ENCODE measurements at regions not wholly inside any gene's neighbourhood (a gene's known extent, or its start where the extent isn't known, plus 50 kb on each side); places are given as distances from the start of the nearest gene placed in this dataset.
"Not testable (repeated sequence)": the region's sequence is repeated elsewhere in the genome, so short reads cannot be mapped to it uniquely, and the experiment has no call there.

DNA sequence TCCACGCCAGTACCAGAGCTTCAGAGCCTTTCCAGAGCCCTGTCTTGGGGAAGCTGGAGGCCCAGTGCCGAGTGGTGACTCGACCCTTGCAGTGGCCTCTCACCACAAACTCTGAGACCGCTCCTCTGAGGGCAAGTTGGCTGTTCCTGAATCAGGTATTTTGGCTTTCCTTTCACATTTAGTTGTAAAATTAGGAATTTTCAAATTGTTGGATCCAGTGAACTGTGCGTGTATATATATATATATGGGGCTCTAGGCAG, 128.7 kb upstream of the UNC5B start:
- no peak for DNase-seq (ENCODE audit: low read depth in 2 of 2)

DNA sequence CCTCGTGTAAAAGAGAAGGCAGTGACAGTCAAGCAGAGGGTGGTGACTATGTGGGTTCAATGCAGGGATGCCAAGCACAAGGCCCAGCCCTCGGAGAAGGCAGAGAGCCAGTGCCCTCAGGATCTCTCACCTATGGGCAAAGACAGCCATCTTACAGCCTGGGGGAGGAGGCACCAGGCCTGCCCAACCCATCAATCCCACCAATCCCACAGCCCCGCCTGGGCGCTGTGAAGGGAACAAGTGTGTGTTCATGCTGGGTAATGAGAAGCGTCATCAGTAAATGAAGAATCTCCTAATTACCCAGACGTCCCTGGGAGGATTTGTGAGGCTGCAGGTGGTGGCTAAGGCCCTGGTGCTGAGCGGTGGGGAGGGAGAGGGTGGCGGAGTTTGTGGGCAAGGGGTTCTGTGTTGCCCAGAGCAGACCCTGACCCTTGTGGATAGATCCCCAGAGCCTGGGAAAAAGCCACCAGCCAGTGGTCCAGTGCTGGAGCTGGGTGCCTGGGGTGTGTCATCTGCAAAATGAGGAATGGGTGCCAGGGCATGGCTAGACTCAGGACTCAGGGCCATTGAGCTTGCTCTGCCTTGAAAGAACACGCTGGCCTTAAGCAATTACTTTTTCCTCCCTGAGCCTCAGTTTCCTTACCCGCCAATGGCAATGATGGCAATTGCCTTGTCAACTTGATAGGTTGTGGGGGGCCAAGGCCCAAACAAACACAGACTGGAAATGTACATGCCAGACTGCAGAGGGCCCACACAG, 128.1 kb upstream of the UNC5B start:
- no peak for DNase-seq (ENCODE audit: low read depth in 2 of 2)

DNA sequence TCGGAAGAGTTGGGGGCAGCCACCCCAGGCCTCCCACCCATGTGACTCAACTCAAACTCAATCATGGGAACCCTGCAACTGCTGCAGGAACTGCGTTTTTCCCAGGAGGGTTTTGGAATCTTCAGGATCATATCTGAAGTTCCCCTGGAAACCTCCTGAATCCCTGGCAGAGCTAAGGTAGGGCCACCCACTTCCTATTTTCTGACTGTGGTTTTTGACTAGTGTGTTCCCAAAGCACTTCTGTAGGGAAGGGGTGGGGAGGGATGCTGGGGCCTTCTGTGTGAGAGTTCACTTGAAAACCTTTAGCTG, 127.6 kb upstream of the UNC5B start:
- DNase-seq (ENCODE audit: low read depth in 2 of 2): no peak

DNA sequence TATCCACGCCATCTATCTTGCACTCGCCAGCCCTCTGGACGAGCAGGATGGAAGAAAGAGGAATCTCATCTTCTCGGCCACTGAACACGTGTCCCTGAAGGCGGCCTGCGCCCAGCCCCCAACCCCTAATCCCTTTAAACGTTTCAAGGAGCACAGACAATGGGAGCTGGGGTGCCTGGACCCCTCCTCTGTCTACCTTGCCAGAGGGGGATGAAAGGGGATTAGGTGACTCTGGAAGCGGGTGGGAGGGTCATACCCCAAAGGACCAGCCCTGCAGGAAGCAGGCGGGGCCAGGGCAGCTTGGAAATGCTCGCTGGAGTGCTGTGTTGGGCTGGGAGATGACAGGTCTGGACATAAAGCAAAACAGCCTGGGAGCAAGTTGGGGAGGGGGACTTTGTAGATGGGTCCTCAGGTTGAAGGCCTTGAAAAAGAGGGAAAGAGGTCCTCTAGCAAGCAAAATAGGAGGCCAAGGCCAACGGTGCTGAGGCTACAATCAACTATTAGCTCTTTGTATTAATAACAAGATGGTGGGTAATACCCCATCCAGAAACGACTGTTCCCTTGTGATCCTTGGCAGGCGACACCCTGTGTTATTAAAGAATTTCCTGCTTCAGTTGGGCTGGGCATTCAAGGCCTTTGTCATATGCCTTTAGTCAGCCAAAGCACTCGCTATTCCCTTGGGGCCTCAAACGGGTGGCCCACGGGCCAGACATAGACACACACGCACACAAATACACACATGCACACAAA, 126.5 kb upstream of the UNC5B start:
- no peak for DNase-seq (ENCODE audit: low read depth in 2 of 2)

DNA sequence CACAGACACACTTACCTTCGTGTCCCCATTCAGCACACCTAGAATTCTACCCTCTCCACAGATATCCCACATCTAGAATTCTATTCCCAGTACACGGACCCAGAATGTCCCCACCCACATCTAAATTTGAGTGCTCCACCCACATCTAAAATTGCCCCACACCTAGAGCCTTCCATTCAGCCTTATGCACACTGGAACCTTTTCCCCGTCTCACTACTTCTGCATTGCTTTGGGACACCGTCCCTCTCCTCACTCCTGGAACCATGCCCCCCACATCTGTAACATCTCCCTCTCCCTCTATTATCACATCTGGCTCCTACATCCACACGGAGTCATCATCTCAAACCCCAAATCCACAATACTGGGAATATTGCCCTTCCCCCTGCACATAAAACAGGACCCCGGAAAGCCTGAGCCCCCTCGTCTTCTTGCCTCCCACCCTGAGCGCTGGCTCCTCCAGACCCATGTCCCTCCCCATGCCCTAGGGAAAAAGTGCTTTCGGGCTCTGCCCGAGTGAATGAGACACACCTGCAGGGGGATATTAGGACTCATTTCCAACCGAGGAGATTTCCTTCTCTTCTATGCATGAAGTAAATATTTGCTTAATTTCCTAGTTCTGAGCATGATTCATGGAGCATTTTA, 125.8 kb upstream of the UNC5B start:
- no peak for DNase-seq (ENCODE audit: low read depth in 2 of 2)

DNA sequence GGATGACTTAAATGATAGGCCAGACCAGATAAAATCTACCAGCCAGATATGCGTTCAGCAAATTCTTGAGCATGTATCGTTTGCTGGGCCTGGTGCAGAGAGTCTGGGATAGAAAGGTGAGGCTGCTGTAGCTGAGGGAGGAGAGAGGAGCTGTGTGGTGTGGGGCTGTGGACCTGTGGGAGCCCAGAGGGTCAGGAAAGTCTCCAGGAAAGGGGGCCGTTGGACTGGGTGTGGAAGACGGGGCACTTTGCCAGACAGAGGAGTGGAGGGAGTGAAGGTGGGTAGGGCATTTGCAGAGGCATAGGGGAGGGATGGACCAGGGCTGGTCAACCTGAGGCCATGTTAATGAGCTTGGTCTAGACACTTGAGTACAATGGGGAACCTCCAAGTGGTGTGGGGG, 124.7 kb upstream of the UNC5B start:
- no peak for DNase-seq (ENCODE audit: low read depth in 2 of 2)

DNA sequence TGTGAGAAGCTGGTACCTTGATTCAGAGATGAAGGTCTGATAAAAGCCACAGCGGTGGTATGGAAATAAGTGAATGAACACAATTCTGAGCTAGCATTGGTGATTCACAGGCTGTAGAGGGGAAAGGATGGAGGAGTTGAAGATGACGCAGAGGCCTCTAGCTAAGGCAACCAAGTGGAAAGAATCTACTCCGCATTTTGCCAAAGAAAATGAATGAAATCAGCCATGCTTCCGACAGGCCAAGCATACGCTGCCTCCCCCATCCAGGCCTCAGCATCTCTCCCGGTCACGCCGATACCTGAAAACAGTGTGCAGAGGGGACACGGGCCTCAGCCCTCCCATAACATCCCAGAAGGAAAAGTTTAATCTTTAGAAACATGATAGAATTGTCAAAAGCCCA, 124.3 kb upstream of the UNC5B start:
- no peak for DNase-seq (ENCODE audit: low read depth in 2 of 2)

DNA sequence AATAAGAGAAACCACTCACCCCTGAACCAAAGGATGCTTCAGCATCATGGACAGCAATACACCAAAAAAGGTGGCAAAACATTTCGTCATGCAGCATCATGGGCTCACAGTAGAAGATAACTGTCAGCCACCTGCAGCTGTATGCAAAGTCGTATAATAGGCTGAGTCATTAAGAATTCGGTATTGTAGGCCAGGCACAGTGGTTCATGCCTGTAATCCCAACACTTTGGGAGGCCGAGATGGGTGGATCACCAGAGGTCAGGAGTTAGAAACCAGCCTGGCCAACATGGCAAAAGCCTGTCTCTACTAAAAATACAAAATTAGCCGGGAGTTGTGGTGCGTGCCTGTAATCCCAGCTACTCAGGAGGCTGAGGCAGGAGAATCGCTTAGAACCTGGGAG, 123.8 kb upstream of the UNC5B start:
- not testable (repeated sequence) for DNase-seq (ENCODE audit: low read depth in 2 of 2)

DNA sequence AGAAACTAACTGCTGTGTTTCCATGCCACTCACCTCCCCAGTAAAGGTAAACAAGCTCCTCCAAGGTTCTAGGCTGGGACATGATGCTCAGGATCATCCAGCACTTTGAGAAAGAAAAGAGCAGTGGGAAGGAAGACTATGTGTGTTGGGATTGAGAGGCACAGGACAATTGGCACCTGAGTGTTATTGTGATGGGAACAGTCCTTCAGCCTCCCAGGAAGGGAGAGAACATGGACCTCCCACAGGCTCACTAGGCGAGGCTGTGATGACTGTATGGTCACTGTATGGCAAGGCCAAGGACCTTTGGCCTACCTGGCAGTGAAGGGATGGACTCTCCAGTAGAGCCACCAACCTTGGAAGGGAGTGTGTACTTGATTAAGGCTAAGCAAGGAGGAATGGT, 123.2 kb upstream of the UNC5B start:
- DNase-seq (ENCODE audit: low read depth in 2 of 2): no peak

DNA sequence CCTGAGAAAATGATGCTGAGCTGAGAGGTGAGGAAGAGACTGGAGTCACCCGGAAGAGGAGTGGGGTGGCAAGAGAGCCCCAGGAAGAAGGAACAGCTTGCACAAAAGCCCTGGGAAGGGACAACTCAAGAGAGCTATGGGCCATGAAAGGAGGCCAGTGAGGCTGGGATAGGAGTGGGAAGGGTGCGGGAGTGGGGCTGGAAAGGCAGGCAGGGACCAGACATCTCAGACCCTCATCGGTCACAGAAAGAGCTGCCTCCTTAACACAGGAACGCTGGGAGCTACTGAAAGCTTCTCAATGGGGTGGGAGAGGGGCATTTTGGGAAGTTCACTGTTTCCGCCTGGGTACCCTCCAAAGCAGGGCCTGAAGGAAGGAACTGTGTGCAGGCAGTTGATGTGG, 122.0 kb upstream of the UNC5B start:
- no peak for DNase-seq (ENCODE audit: low read depth in 2 of 2)

DNA sequence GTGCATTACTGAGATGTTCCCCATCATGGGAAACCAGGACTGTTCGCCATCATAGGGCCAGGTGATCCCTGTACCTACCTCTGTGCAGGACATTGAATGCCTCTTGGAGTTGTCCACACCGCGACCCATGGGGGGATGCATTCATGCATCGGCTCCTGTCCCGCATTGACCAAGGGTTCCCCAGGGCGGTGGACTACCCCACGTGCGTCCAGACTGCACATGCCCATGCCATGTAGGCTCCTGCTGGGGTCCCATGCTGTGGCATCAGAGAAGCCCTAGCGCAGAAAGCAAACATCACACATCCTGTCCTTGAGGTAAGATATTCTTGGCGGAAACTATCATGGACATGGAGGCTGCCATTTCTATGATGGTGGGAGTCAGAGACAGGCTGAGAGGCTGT, 121.6 kb upstream of the UNC5B start:
- DNase-seq (ENCODE audit: low read depth in 2 of 2): no peak

DNA sequence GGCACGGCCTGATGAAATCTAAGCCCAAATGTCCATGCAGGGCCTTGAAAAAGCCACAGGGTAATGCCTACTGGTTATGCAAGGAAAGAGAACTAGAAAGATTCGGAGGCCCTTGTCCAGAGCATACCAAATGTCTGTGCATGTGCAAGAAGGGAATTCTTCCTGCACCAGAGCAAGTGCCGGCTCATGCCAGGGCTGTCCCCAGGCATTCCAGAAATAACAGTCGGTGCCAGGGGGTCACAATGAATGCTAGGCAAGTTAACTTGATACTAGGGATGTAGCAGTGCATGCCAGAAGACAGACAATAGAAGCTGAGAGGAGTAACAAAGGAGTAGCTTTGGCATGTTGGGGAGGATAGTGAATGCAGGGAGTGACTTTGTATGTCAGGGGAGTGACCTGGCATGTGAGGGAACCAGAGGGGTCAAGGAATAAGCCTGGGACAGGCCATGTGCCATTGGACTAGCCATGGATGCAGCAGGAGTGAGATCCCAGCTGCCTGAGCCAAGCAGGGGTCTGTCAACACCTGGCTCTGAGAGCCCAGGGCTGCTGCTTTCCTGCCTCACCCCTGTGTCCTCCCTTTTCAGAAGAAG, 119.5 kb upstream of the UNC5B start:
- no peak for DNase-seq (ENCODE audit: low read depth in 2 of 2)

DNA sequence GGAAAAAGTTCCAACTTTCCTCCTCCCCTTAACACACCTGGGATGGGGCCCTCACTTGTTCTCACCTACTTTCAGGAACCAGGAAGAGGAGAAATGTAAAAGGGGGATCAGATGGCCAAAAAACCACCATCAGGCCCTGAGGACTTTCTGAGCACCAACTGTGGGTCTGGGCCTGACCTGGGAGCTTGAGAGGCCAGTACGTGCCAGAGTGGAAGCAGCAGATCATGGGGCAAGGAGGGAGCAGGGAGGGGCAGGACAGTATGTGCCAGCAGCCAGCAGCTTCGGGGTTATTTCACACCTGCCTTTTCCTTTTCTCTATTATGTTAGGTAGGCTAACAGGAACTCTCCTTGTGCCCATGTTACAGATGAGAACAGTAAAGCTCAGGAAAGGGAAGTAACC, 118.8 kb upstream of the UNC5B start:
- no peak for DNase-seq (ENCODE audit: low read depth in 2 of 2)

DNA sequence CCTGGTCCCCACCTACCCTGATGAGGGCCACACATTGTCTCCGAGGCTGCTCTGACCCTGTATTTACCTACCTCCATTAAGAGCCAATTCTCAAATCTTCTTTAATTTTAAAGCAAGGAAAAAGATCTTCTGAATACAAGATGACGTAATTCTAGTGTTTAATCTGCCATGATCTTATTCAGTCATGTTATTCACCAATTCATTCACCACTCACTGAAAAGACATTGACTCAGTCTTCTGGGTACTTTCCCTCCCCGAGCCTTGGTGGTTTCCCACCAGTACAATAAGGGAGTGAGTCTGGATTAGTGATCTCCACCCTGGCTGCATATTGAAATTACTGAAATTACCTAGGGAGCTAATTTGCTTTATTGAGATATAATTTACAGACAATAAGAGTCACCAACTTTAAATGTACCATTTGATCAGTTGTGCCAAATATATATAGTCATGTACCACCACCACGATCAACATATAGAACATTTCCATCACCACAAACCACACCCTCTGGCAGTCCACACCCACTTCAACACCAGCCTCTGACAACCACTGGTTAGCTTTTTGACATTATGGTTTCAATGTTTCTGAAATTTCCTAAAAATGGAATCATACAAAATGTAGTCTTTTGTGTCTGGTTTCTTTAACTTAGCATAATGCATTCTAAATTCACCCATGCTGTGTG, 117.5 kb upstream of the UNC5B start:
- DNase-seq (ENCODE audit: low read depth in 2 of 2): peak; percentile 10 to 19

DNA sequence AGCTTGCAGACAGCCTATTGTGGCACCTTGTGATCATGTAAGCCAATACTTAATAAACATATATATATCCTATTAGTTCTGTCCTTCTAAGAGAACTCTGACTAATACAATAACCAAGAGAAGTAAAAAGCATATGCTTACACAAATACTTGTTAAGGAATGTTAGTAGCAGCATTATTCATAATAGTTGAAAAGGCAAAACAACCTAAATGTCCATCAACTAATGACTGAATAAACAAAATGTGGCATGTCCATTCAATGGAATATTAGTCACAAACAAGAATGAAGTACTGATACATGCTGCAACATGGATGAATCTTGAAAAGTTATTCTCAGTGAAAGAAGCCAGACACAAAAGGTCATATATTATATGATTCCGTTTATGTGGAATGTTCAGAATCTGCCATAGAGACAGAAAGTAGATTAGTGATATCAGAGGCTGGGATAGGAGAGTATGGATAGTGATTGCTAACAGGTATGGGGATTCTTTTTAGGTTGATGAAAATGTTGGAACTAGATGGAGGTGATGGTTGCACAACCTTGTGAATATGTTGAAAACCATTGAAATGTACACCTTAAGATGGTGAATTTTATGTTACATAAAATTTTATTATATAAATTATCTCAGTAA, 112.5 kb upstream of the UNC5B start:
- DNase-seq (ENCODE audit: low read depth in 2 of 2): no peak

DNA sequence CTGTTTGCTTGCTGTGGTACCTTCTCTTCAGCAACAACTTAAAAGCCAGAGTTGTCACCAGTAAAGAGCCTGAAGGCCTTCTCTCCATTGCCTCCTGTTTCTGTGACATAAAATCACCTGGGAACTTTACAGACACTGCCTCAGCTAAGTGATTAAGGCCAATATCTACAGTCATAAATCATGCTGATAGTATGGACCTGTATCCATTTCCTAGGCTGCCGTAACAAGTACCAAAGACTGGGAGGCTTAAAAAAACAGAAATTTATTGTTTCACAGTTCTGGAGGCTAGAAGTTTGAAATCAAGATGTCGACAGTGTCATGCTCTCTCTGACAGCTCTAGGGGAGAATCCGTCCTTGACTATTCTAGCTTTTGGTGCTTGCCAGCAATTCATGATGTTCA, 108.4 kb upstream of the UNC5B start:
- no peak for DNase-seq (ENCODE audit: low read depth in 2 of 2)

DNA sequence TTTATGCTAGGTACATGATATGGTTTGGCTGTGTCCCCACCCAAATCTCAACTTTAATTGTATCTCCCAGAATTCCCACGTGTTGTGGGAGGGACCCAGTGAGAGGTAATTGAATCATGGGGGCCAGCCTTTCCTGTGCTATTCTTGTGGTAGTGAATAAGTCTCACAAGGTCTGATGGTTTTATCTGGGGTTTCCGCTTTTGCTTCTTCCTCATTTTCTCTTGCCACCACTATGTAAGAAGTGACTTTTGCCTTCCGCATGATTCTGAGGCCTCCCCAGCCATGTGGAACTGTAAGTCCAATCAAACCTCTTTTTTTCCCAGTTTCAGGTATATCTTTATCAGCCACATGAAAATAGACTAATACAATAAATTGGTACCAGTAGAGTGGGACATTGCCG, 106.2 kb upstream of the UNC5B start:
- not testable (repeated sequence) for DNase-seq (ENCODE audit: low read depth in 2 of 2)

DNA sequence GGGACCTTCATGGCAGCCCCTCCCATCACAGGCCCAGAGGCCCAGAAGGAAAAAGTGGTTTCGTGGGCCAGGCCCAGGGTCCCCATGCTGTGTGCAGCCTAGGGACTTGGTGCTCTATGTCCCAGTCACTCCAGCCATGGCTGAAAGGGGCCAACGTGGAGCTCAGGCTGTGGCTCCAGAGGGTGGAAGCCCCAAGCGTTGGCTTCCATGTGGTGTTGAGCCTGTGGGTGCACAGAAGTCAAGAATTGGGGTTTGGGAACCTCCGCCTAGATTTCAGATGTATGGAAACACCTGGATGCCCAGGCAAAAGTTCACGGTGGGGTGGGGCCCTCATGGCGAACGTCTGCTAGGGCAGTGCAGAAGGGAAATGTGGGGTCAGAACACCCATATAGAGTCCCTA, 105.3 kb upstream of the UNC5B start:
- not testable (repeated sequence) for DNase-seq (ENCODE audit: low read depth in 2 of 2)

DNA sequence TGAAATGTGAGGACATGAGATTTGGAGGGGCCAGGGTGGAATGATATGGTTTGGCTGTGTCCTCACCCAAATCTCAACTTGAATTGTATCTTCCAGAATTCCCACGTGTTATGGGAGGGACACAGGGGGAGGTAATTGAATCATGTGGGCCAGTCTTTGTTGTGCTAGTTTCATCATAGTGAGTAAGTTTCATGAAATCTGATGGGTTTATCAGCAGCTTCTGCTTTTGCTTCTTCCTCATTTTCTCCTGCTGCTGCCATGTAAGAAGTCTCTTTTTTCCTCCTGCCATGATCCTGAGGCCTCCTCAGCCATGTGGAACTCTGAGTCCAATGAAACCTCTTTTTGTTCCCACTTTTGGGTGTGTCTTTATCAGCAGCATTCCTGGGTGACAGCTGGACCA, 104.3 kb upstream of the UNC5B start:
- not testable (repeated sequence) for DNase-seq (ENCODE audit: low read depth in 2 of 2)

DNA sequence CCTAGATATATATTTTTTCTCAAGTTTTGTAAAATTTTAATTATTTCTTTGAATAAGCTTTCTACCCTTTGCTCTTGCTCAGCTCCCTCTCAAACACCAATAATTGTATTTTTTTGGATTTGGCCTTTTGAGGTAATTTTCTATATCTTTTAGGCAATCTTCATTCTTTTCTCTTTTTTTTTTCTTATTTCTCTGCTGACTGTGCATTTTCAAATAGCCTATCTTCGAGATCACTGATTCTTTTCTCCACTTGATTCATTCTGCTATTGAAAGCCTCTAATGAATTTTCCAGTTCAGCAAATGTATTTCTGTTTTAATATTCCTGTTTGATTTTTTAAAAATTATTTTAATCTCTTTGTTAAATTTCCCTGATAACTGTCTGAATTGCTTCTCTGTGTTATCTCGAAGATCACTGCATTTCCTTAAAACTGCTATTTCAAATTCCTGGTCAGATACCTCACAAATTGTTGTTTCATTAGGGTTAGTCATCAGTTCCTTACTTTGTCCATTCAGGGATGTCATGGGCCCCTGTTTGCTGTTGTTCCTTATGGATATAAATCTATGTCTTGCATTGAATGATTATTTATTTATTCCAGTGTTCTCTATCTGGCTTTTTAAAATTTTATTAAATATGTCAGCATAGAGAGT, 100.1 kb upstream of the UNC5B start:
- DNase-seq (ENCODE audit: low read depth in 2 of 2): no peak

DNA sequence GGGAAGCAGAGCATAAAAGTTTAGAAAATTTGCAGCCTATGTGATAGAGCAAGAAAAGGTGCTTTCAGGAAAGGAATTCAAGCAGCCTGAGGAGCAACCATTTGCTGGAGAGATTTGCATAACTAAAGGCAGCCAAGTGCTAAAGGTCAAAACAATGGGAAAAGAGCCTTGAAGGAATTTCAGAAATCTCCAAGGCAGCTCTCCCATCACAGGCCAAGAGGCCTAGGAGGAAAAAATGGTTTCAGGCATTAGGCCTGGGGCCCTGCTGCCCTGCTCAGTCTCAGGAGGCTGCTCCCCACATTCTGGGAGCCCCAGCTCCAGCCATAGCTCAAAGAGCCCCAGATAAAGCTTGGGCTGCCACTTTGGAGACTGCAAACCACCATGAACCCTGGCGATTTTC, 95.9 kb upstream of the UNC5B start:
- DNase-seq (ENCODE audit: low read depth in 2 of 2): no peak

DNA sequence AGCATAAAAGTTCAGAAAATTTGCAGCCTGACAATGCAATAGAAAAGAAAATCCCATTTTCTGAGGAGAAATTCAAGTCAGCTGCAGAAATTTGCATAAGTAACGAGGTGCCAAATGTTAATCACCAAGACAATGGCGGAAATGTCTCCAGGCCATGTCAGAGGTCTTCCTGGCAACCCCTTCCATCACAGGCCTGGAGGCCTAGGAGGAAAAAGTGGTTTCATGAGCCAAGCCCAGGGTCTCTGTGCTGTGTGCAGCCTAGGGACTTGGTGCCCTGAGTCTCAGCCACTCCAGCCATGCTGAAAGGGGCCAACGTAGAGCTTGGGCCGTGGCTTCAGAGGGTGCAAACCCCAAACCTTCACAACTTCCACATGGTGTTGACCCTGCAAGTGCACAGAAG, 94.8 kb upstream of the UNC5B start:
- DNase-seq (ENCODE audit: low read depth in 2 of 2): not testable (repeated sequence)
